HCT116 (cell line): ENCODE measurements at regions not wholly inside any gene's neighbourhood (a gene's known extent, or its start where the extent isn't known, plus 50 kb on each side); places are given as distances from the start of the nearest gene placed in this dataset.

ENCODE experiments used
- ATAC-seq: fragments of 200-7000 bp; cut with Tn5 transposase; 2 replicates; pipeline ENCODE4 v1.9.1; 2020; ENCODE audit warnings: mild to moderate bottlenecking, moderate library complexity
- BruUV-seq: library from RNA; stranded (reverse); fragments of 400-500 nt; replicated peaks from 2 replicates; lab custom pipeline; 2021; lab: Mats Ljungman, UMichigan
- CTCF ChIA-PET: fragments of 300-600 bp; sonication (Branson Sonifier 250); formaldehyde crosslinking; loops from one replicate; lab custom pipeline; 2021; ENCODE audit warnings: antibody characterized with exemption; lab: Charles Lee
- POLR2A ChIA-PET: fragments of 300-600, 350-600 bp; sonication (Branson Sonifier 250); formaldehyde crosslinking; loops from one replicate; lab custom pipeline; 2021; ENCODE audit warnings: antibody characterized with exemption; lab: Charles Lee
- RAD21 ChIA-PET, 2 experiments: fragments of 300-600 bp; sonication (Branson Sonifier 250); formaldehyde crosslinking; loops; one replicate each; lab custom pipeline; 2023; ENCODE audit warnings: low total read pairs in 2 of 2; ENCODE audit not compliant: uncharacterized antibody in 2 of 2, unreplicated experiment in 2 of 2, low non-redundant PET in 1 of 2; lab: Charles Lee
- DNase-seq: peaks from one replicate; pipeline ENCODE4 v3.0.0-alpha.2; 2010; ENCODE audit warnings: low read depth, low spot score
- H2AFZ ChIP-seq: fragments of 200-600 bp; shearing (Covaris generic), sonication (generic); 2 replicates; pipeline ENCODE4 v1.6.1; 2017; ENCODE audit warnings: low read depth, mixed run types, mixed read lengths, antibody characterized with exemption, low read length; ENCODE audit not compliant: poor library complexity, severe bottlenecking
- H3K27ac ChIP-seq: 2 replicates; pipeline ENCODE4 v1.5.1; 2012; ENCODE audit warnings: low read depth, low read length
- H3K27me3 ChIP-seq: fragments of 200-600 bp; sonication (generic); 2 replicates; pipeline ENCODE4 v1.6.1; 2016; ENCODE audit warnings: mixed run types, low read length, mixed read lengths; ENCODE audit not compliant: insufficient read depth
- H3K36me3 ChIP-seq, 2 experiments: fragments of 200-500 bp in 1 of 2; fragments of 200-600 bp in 1 of 2; sonication (Bioruptor generic) in 1 of 2; sonication (generic) in 1 of 2; 2 replicates each; pipeline versions ENCODE4 v1.5.1 to v1.6.1; 2014 to 2016; ENCODE audit warnings: low read length in 2 of 2, inconsistent platforms in 1 of 2, mixed read lengths in 1 of 2, mixed run types in 1 of 2; ENCODE audit not compliant: insufficient read depth in 2 of 2, control insufficient read depth in 1 of 2
- H3K4me1 ChIP-seq, 2 experiments: fragments of 200-600 bp in 1 of 2; sonication (generic) in 1 of 2; 2 replicates each; pipeline versions ENCODE4 v1.5.1 to v1.6.1; 2012 to 2017; ENCODE audit warnings: low read length in 2 of 2, inconsistent platforms in 1 of 2, mild to moderate bottlenecking in 1 of 2, mixed read lengths in 1 of 2, mixed run types in 1 of 2, moderate library complexity in 1 of 2; ENCODE audit not compliant: insufficient read depth in 2 of 2, control insufficient read depth in 1 of 2
- H3K4me2 ChIP-seq: fragments of 200-600 bp; sonication (generic); 2 replicates; pipeline ENCODE4 v1.6.1; 2017; ENCODE audit warnings: mixed run types, low read length, mixed read lengths
- H3K4me3 ChIP-seq, 2 experiments: fragments of 200-600 bp in 1 of 2; sonication (generic) in 1 of 2; replicated peaks in 1 of 2; 2 replicates each; pipeline ENCODE4 v1.5.1; 2011 to 2016; ENCODE audit warnings: low read length in 2 of 2, control low read depth in 1 of 2, low read depth in 1 of 2, mild to moderate bottlenecking in 1 of 2, mixed read lengths in 1 of 2, mixed run types in 1 of 2
- H3K79me2 ChIP-seq: fragments of 200-600 bp; sonication (generic); 2 replicates; pipeline ENCODE4 v1.6.1; 2017; ENCODE audit warnings: mild to moderate bottlenecking, mixed run types, low read length, moderate library complexity, mixed read lengths; ENCODE audit not compliant: insufficient read depth
- H3K9ac ChIP-seq: fragments of 200-600 bp; sonication (generic); 2 replicates; pipeline ENCODE4 v1.6.1; 2016; ENCODE audit warnings: low read length, mixed read lengths
- H3K9me2 ChIP-seq: fragments of 200-600 bp; sonication (generic), shearing (Covaris generic); 2 replicates; pipeline ENCODE4 v1.6.1; 2017; ENCODE audit warnings: mixed run types, mild to moderate bottlenecking, moderate library complexity; ENCODE audit not compliant: insufficient read depth
- H3K9me3 ChIP-seq, 2 experiments: fragments of 200-500 bp in 1 of 2; fragments of 200-600 bp in 1 of 2; sonication (Bioruptor generic) in 1 of 2; sonication (generic) in 1 of 2; 2 replicates each; pipeline ENCODE4 v1.6.1; 2014 to 2017; ENCODE audit warnings: low read length in 2 of 2, mixed read lengths in 2 of 2, inconsistent platforms in 1 of 2, low read depth in 1 of 2, mild to moderate bottlenecking in 1 of 2, mixed run types in 1 of 2, moderate library complexity in 1 of 2; ENCODE audit not compliant: control insufficient read depth in 1 of 2, insufficient read depth in 1 of 2
- H4K20me1 ChIP-seq: fragments of 200-600 bp; sonication (generic), shearing (Covaris generic); 2 replicates; pipeline ENCODE4 v1.6.1; 2017; ENCODE audit warnings: mixed run types, mild to moderate bottlenecking, moderate library complexity; ENCODE audit not compliant: insufficient read depth
- CEBPB ChIP-seq: IDR thresholded peaks from 2 replicates; pipeline ENCODE4 v1.6.1; 2012; ENCODE audit warnings: low read depth
- EGR1 ChIP-seq: IDR thresholded peaks from 2 replicates; pipeline ENCODE4 v1.6.1; 2012; ENCODE audit warnings: low read depth
- ELF1 ChIP-seq: IDR thresholded peaks from 2 replicates; pipeline ENCODE4 v1.6.1; 2012; ENCODE audit warnings: low read depth, borderline replicate concordance
- EZH2 ChIP-seq: fragments of 200-600 bp; sonication (generic); IDR thresholded peaks from 2 replicates; pipeline ENCODE4 v1.6.1; 2017; ENCODE audit warnings: antibody characterized with exemption, mixed run types
- EZH2phosphoT487 ChIP-seq: fragments of 200-600 bp; IDR thresholded peaks from 2 replicates; pipeline ENCODE4 v1.6.1; 2018; ENCODE audit warnings: antibody characterized with exemption, borderline replicate concordance
- FOSL1 ChIP-seq: IDR thresholded peaks from 2 replicates; pipeline ENCODE4 v1.6.1; 2012; ENCODE audit warnings: low read depth
- MAX ChIP-seq: IDR thresholded peaks from 2 replicates; pipeline ENCODE4 v1.6.1; 2012
- POLR2A ChIP-seq: IDR thresholded peaks from 2 replicates; pipeline ENCODE4 v1.7.0; 2011; ENCODE audit warnings: borderline replicate concordance; ENCODE audit not compliant: insufficient read depth, insufficient read length; ENCODE audit errors: extremely low read depth
- POLR2AphosphoS5 ChIP-seq: IDR thresholded peaks from 2 replicates; pipeline ENCODE4 v1.6.1; 2011; ENCODE audit warnings: mild to moderate bottlenecking, low read depth, low read length, moderate library complexity
- SIN3A ChIP-seq: IDR thresholded peaks from 2 replicates; pipeline ENCODE4 v1.6.1; 2012; ENCODE audit warnings: low read depth
- SP1 ChIP-seq: IDR thresholded peaks from 2 replicates; pipeline ENCODE4 v1.6.1; 2012; ENCODE audit warnings: low read depth
- TCF7L2 ChIP-seq: IDR thresholded peaks from 2 replicates; pipeline ENCODE4 v1.7.0; 2011; ENCODE audit warnings: borderline replicate concordance, inconsistent platforms; ENCODE audit not compliant: insufficient read depth, insufficient read length; ENCODE audit errors: extremely low read depth
- YY1 ChIP-seq: IDR thresholded peaks from 2 replicates; pipeline ENCODE4 v1.6.1; 2011; ENCODE audit warnings: low read length, low read depth, moderate library complexity, mild to moderate bottlenecking; ENCODE audit not compliant: insufficient replicate concordance; ENCODE audit errors: extremely low read depth
- ZNF274 ChIP-seq: fragments of 200-500 bp; sonication (Bioruptor generic); IDR thresholded peaks from 2 replicates; pipeline ENCODE4 v1.6.1; 2014; ENCODE audit warnings: mild to moderate bottlenecking, low read depth, low read length, inconsistent platforms
- intact Hi-C: fragments of 100-400 bp; cut with micrococcal nuclease; formaldehyde crosslinking; loops from 2 replicates; pipeline ENCODE4 v1.10.0; 2022
- TF ChIP-seq, protein P1 (sequence below): IDR thresholded peaks from 2 replicates; pipeline ENCODE4 v1.6.1; 2011; ENCODE audit warnings: mild to moderate bottlenecking, low read length, moderate library complexity; ENCODE audit not compliant: insufficient replicate concordance; ENCODE audit errors: extremely low read depth
- TF ChIP-seq, protein P2 (sequence below): IDR thresholded peaks from 2 replicates; pipeline ENCODE4 v1.6.1; 2012

DNA sequence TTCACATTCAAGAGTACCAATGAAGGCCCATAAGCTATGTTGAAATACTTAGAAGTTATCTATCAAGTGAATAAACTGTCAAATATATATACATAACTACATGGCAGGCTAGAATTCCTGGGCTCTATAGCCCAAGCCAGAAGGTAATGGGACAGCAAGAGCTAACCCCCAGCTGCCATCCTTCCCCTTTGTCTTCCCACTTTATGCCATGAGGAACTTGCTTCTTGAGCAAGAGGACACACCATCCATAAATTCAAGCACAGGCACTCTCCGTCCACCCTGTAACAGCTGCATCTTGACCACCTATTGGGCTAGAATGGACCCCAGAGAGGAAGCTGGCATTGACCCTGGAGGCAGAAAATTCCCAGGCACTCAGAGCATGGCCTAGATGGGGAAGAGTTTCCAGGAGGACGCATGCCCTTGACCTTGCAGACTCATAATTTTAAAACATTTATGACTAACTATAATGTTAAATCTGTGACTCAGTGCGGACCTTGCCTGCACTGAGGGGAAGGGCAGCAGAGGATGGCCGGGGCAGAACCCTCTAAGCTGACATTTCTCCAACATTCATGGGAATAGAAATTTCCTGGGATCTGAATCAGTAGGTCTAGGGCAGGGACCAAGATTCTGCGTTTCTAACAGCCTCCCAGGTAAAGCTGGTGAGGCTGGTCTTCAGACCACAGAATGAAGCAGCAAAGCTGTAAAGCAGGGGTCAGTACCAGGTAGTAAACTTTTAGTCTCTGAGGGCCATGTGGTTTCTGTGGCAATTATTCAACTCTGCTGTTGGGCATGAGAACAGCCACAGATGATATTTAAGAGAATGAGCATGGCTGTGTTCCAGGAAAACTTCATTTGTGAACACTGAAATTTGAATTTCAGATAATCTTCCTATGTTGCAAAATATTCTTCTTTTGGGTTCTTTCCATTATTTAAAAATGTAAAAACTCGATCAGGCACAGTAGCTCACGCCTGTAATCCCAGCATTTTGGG, 71.4 kb upstream of the CLDN10 start:
- ChIA-PET POLR2A (no interaction called here), CTCF (interaction anchor here (0.6 to 1.9 kb wide), 3 partner anchors 272 to 292 kb away, joined by 3 to 8 read pairs (median 5); no protein-coding TSS in a partner anchor), RAD21 (no interaction called here)
- Histone ChIP-seq H3K27ac (no peak overlapping the region), H2AFZ (no peak overlapping the region), H3K4me3 (no peak overlapping the region), H3K9ac (no peak overlapping the region), H3K79me2 (no peaks in the 10 kb centered on the region), H3K4me1 (peaks cover 5 to 15% of the 10 kb centered on the region in 2 experiments; a peak in 3 of 4 replicates), H3K4me2 (no peak overlapping the region), H3K36me3 (no peaks in the 10 kb centered on the region), H4K20me1 (no peaks in the 10 kb centered on the region), H3K9me3 (no peaks in the 10 kb centered on the region; a peak in 1 of 4 replicates), H3K9me2 (no peaks in the 10 kb centered on the region), H3K27me3 (no peaks in the 10 kb centered on the region)
- no peak for TF ChIP-seq SIN3A
- TF ChIP-seq MAX = no peak
- no peak for TF ChIP-seq YY1
- no peak for TF ChIP-seq CEBPB
- TF ChIP-seq ZNF274 = no peak
- TF ChIP-seq SP1 = no peak
- TF ChIP-seq, protein P1, sequence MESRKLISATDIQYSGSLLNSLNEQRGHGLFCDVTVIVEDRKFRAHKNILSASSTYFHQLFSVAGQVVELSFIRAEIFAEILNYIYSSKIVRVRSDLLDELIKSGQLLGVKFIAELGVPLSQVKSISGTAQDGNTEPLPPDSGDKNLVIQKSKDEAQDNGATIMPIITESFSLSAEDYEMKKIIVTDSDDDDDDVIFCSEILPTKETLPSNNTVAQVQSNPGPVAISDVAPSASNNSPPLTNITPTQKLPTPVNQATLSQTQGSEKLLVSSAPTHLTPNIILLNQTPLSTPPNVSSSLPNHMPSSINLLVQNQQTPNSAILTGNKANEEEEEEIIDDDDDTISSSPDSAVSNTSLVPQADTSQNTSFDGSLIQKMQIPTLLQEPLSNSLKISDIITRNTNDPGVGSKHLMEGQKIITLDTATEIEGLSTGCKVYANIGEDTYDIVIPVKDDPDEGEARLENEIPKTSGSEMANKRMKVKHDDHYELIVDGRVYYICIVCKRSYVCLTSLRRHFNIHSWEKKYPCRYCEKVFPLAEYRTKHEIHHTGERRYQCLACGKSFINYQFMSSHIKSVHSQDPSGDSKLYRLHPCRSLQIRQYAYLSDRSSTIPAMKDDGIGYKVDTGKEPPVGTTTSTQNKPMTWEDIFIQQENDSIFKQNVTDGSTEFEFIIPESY = no peak
- TF ChIP-seq, protein P2, sequence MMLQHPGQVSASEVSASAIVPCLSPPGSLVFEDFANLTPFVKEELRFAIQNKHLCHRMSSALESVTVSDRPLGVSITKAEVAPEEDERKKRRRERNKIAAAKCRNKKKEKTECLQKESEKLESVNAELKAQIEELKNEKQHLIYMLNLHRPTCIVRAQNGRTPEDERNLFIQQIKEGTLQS = no peak
- no peak for TF ChIP-seq ELF1
- TF ChIP-seq EGR1 = no peak
- no peak for TF ChIP-seq EZH2
- TF ChIP-seq POLR2AphosphoS5 = no peak
- no peak for TF ChIP-seq POLR2A
- no peak for TF ChIP-seq FOSL1
- TF ChIP-seq EZH2phosphoT487 = no peak
- TF ChIP-seq TCF7L2 = no peak
- DNase-seq (no peak), ATAC-seq (no peak)
- BruUV-seq = no TSS peak
- intact Hi-C loops = no loop called here
